ENCODE measurements at regions not wholly inside any gene's neighbourhood (a gene's known extent, or its start where the extent isn't known, plus 50 kb on each side); places are given as distances from the start of the nearest gene placed in this dataset.

- TF ChIP-seq CTCF (IDR thresholded peaks at IDR 0.05) (no peak), POLR2A (IDR thresholded peaks at IDR 0.05) (no peak)
These were observed 219.2 kb upstream of the UBE2E3 start for GRCh38 chr2:180761224-180761623.
